GM23338 (cell line): ENCODE measurements at regions not wholly inside any gene's neighbourhood (a gene's known extent, or its start where the extent isn't known, plus 50 kb on each side); places are given as distances from the start of the nearest gene placed in this dataset.

ENCODE experiments used
- ATAC-seq: fragments of 200-7000 bp; cut with Tn5 transposase; 3 replicates; pipeline ENCODE4 v1.9.1; 2020
- DNase-seq: peaks from one replicate; pipeline ENCODE4 v3.0.0-alpha.2; 2015; ENCODE audit warnings: low spot score
- H2AFZ ChIP-seq: fragments of 200-600 bp; sonication (generic); 2 replicates; pipeline ENCODE4 v1.8.0; 2016; ENCODE audit warnings: antibody characterized with exemption, mild to moderate bottlenecking, moderate library complexity
- H3F3A ChIP-seq: fragments of 200-600 bp; sonication (generic); replicated peaks from 2 replicates; pipeline ENCODE4 v1.8.0; 2017; ENCODE audit warnings: antibody characterized with exemption, mixed run types, low read depth
- H3K27ac ChIP-seq: fragments of 200-600 bp; sonication (generic); 2 replicates; pipeline ENCODE4 v1.6.1; 2016; ENCODE audit warnings: low read depth
- H3K27me3 ChIP-seq: fragments of 200-600 bp; sonication (generic); 2 replicates; pipeline ENCODE4 v1.8.0; 2016; ENCODE audit warnings: mild to moderate bottlenecking, mixed run types, moderate library complexity; ENCODE audit not compliant: insufficient read depth
- H3K36me3 ChIP-seq: fragments of 200-600 bp; sonication (generic); 2 replicates; pipeline ENCODE4 v1.8.0; 2016; ENCODE audit warnings: mild to moderate bottlenecking; ENCODE audit not compliant: insufficient read depth
- H3K4me1 ChIP-seq: fragments of 200-600 bp; sonication (generic); 2 replicates; pipeline ENCODE4 v1.8.0; 2016; ENCODE audit warnings: mild to moderate bottlenecking, moderate library complexity; ENCODE audit not compliant: insufficient read depth
- H3K4me2 ChIP-seq: fragments of 200-600 bp; sonication (generic); 2 replicates; pipeline ENCODE4 v1.7.1; 2017; ENCODE audit warnings: mixed run types
- H3K4me3 ChIP-seq: fragments of 200-600 bp; sonication (generic); 2 replicates; pipeline ENCODE4 v1.6.1; 2016; ENCODE audit warnings: mixed run types
- H3K79me2 ChIP-seq: fragments of 200-600 bp; sonication (generic); replicated peaks from 2 replicates; pipeline ENCODE4 v1.8.0; 2017; ENCODE audit warnings: mild to moderate bottlenecking; ENCODE audit not compliant: insufficient read depth
- H3K9me2 ChIP-seq: fragments of 200-600 bp; sonication (generic); 2 replicates; pipeline ENCODE4 v1.8.0; 2017; ENCODE audit not compliant: insufficient read depth
- H4K20me1 ChIP-seq: fragments of 200-600 bp; sonication (generic); replicated peaks from 2 replicates; pipeline ENCODE4 v1.8.0; 2017; ENCODE audit warnings: mild to moderate bottlenecking; ENCODE audit not compliant: insufficient read depth
- H3K27ac Mint-ChIP-seq: 2 replicates; pipeline ENCODE4 v1.8.0; 2020; ENCODE audit warnings: inconsistent platforms, mild to moderate bottlenecking, moderate library complexity, mixed read lengths
- H3K27me3 Mint-ChIP-seq: 3 replicates; pipeline ENCODE4 v1.8.0; 2022; ENCODE audit warnings: low read depth, mild to moderate bottlenecking, moderate library complexity, mixed read lengths, inconsistent platforms; ENCODE audit not compliant: insufficient read depth, poor library complexity
- H3K36me3 Mint-ChIP-seq: 3 replicates; pipeline ENCODE4 v1.8.0; 2021; ENCODE audit warnings: low read depth, mild to moderate bottlenecking, inconsistent platforms, moderate library complexity, mixed read lengths
- H3K4me1 Mint-ChIP-seq: 3 replicates; pipeline ENCODE4 v1.8.0; 2020; ENCODE audit warnings: mild to moderate bottlenecking, inconsistent platforms, mixed read lengths
- H3K4me3 Mint-ChIP-seq: 3 replicates; pipeline ENCODE4 v1.8.0; 2021; ENCODE audit warnings: moderate library complexity, mild to moderate bottlenecking, inconsistent platforms, mixed read lengths
- H3K9me3 Mint-ChIP-seq: 3 replicates; pipeline ENCODE4 v1.8.0; 2020; ENCODE audit warnings: moderate library complexity, mild to moderate bottlenecking, inconsistent platforms, mixed read lengths
- CREB1 ChIP-seq: fragments of 250-450 bp; sonication (Bioruptor Pico); IDR thresholded peaks from 2 replicates; pipeline ENCODE4 v1.5.0; 2020; ENCODE audit warnings: low read depth, mild to moderate bottlenecking, moderate library complexity
- ETS1 ChIP-seq: IDR thresholded peaks from 2 replicates; pipeline ENCODE4 v1.6.1; 2016; ENCODE audit warnings: antibody characterized with exemption
- EZH2phosphoT487 ChIP-seq: fragments of 200-600 bp; sonication (generic); IDR thresholded peaks from one replicate; pipeline ENCODE4 v1.8.1; 2018; ENCODE audit warnings: antibody characterized with exemption; ENCODE audit not compliant: unreplicated experiment
- JUNB ChIP-seq: IDR thresholded peaks from one replicate; pipeline ENCODE4 v1.6.1; 2016; ENCODE audit warnings: antibody characterized with exemption; ENCODE audit not compliant: unreplicated experiment
- NANOG ChIP-seq: IDR thresholded peaks from 2 replicates; pipeline ENCODE4 v1.6.1; 2016; ENCODE audit warnings: antibody characterized with exemption, borderline replicate concordance
- POLR2AphosphoS5 ChIP-seq: IDR thresholded peaks from 2 replicates; pipeline ENCODE4 v1.6.1; 2016; ENCODE audit warnings: antibody characterized with exemption, low read depth
- REST ChIP-seq: IDR thresholded peaks from one replicate; pipeline ENCODE4 v1.6.1; 2018; ENCODE audit warnings: antibody characterized with exemption; ENCODE audit not compliant: unreplicated experiment
- STAT1 ChIP-seq: IDR thresholded peaks from one replicate; pipeline ENCODE4 v1.6.1; 2016; ENCODE audit warnings: antibody characterized with exemption; ENCODE audit not compliant: unreplicated experiment
- ZNF114 ChIP-seq: fragments of 250-450 bp; sonication (Bioruptor Pico); IDR thresholded peaks from 2 replicates; pipeline ENCODE4 v1.5.0; 2020; ENCODE audit warnings: mild to moderate bottlenecking, moderate library complexity
- ZNF462 ChIP-seq: fragments of 250-450 bp; sonication (Bioruptor Pico); IDR thresholded peaks from 2 replicates; pipeline ENCODE4 v1.5.0; 2020; ENCODE audit warnings: mild to moderate bottlenecking, moderate library complexity

- TF ChIP-seq REST (no peak), JUNB (no peak)
Measured at GRCh38 chr1:199741586-199741985, 285.9 kb upstream of the NR5A2 start (continued).

- H3K27ac Mint-ChIP-seq = no peak overlapping the region
- ATAC-seq (no peak), DNase-seq (no peak)
- no peaks in the 10 kb centered on the region for H3K79me2 ChIP-seq
- no peaks in the 10 kb centered on the region for H3K36me3 ChIP-seq
- no peaks in the 10 kb centered on the region for H3K4me1 ChIP-seq
- H3K36me3 Mint-ChIP-seq = no peaks in the 10 kb centered on the region
- TF ChIP-seq EZH2phosphoT487 = no peak
- TF ChIP-seq ZNF462 (CRISPR knock-in tag) = no peak
- TF ChIP-seq STAT1 = no peak
- no peak for TF ChIP-seq REST
- no peak for TF ChIP-seq NANOG
- TF ChIP-seq JUNB = no peak
- TF ChIP-seq ETS1 = no peak
- TF ChIP-seq CREB1 = no peak
- no peak for TF ChIP-seq ZNF114 (CRISPR knock-in tag)
- TF ChIP-seq POLR2AphosphoS5 = no peak
- H4K20me1 ChIP-seq = no peaks in the 10 kb centered on the region
- H3K27me3 Mint-ChIP-seq = peaks cover under 1% of the 10 kb centered on the region
- H3K4me3 Mint-ChIP-seq = no peak overlapping the region
- no peaks in the 10 kb centered on the region for H3K9me3 Mint-ChIP-seq
- no peaks in the 10 kb centered on the region; the same call in 1 of the 2 replicates for H3K9me2 ChIP-seq
- no peak overlapping the region for H3K4me3 ChIP-seq
- no peak overlapping the region for H2AFZ ChIP-seq
- H3K27me3 ChIP-seq = no peaks in the 10 kb centered on the region
- no peak overlapping the region for H3K27ac ChIP-seq
- H3K4me2 ChIP-seq = no peak overlapping the region
- no peaks in the 10 kb centered on the region for H3F3A ChIP-seq
- H3K4me1 Mint-ChIP-seq = peaks cover 4% of the 10 kb centered on the region; the same call in 2 of the 3 replicates
Measured at GRCh38 chr1:199742547-199742946, 285.0 kb upstream of the NR5A2 start.
